Testis (tissue), 2 donors: ENCODE measurements at regions not wholly inside any gene's neighbourhood (a gene's known extent, or its start where the extent isn't known, plus 50 kb on each side); places are given as distances from the start of the nearest gene placed in this dataset.

Experiments
- CTCF ChIP-seq, 3 experiments: fragments of 450-650 bp in 2 of 3; fragments of 200-600 bp in 1 of 3; sonication (generic) in 1 of 3; IDR thresholded peaks; one replicate each; pipeline ENCODE4 v1.5.1; 2016 to 2019; ENCODE audit warnings: antibody characterized with exemption in 3 of 3, mild to moderate bottlenecking in 2 of 3, moderate library complexity in 1 of 3
- POLR2A ChIP-seq: fragments of 450-650 bp; IDR thresholded peaks from one replicate; pipeline ENCODE4 v1.6.1; 2017; ENCODE audit warnings: antibody characterized with exemption, mild to moderate bottlenecking, moderate library complexity

- no peak for TF ChIP-seq CTCF (IDR thresholded peaks at IDR 0.05)
- TF ChIP-seq POLR2A: no peak
Measured at GRCh38 chr6:95676011-95676628, 98.8 kb downstream of the MANEA start.
